ENCODE measurements at regions not wholly inside any gene's neighbourhood (a gene's known extent, or its start where the extent isn't known, plus 50 kb on each side); places are given as distances from the start of the nearest gene placed in this dataset.

DNA sequence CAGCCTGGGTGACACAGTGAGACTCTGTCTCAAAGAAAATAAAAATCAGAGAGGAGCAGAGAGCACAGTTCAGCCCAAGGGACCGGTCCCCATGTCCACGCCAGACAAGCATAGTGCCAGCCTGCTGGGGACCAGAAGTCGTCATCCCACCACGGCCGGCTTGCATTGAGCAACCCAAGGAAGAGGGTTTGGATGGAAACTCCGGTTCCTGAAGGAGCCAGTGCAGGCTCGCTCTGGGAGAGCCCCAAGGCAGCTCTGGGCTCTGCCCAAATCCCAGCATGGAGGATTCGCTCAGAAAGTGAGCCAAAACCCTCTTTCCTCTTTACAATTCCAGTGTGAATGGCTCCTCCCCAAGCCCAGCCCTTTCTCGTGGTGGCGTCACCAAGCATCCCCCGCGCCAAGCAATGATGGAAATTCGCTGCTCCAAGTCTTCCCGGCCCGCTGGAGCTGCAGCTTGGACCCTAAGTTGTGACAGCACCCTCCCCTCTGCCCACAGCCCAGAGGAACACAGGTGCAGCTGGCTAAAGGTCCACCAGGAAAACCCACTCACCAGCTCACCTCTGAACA, 64.1 kb upstream of the SLC25A33 start:
- CTCF ChIA-PET: interaction anchor here (0.9 to 2.5 kb wide), 2 partner anchors 16 to 20 kb away, joined by 4 to 7 read pairs; no protein-coding TSS in a partner anchor
- Histone ChIP-seq H3K4me3 (ENCODE audit: low read length) (no peak overlapping the region), H3K36me3 (ENCODE audit: insufficient read depth, low read length) (no peaks in the 10 kb centered on the region), H3K27me3 (ENCODE audit: insufficient read depth, low read length, poor library complexity, severe bottlenecking) (no peaks in the 10 kb centered on the region), H3K4me1 (ENCODE audit: insufficient read depth, low read length) (no peaks in the 10 kb centered on the region), H3K9me3 (ENCODE audit: low read length) (no peaks in the 10 kb centered on the region), H3K27ac (ENCODE audit: low read depth, low read length) (no peak overlapping the region)
- H3K9me3 Mint-ChIP-seq: no peaks in the 10 kb centered on the region
- no peak overlapping the region for H3K4me3 Mint-ChIP-seq
- H3K4me1 Mint-ChIP-seq: no peaks in the 10 kb centered on the region
- H3K27me3 Mint-ChIP-seq: peaks cover 2 to 14% of the 10 kb centered on the region in 2 donors
- DNase-seq: no peak
- H3K36me3 Mint-ChIP-seq: no peaks in the 10 kb centered on the region
- no peak overlapping the region for H3K27ac Mint-ChIP-seq
- POLR2A ChIA-PET: no interaction called here

GRCh38 chr1:9476790-9477463, 62.3 kb upstream of the SLC25A33 start:
- CTCF ChIA-PET: no interaction called here
- peak overlapping the region in 1 of 8 donors; percentile 29 for H3K27ac Mint-ChIP-seq
- no peaks in the 10 kb centered on the region for H3K9me3 Mint-ChIP-seq
- H3K4me3 Mint-ChIP-seq: no peak overlapping the region
- Histone ChIP-seq H3K27ac (ENCODE audit: low read depth, low read length) (no peak overlapping the region), H3K9me3 (ENCODE audit: low read length) (no peaks in the 10 kb centered on the region), H3K4me3 (ENCODE audit: low read length) (no peak overlapping the region), H3K36me3 (ENCODE audit: insufficient read depth, low read length) (no peaks in the 10 kb centered on the region), H3K4me1 (ENCODE audit: insufficient read depth, low read length) (no peaks in the 10 kb centered on the region), H3K27me3 (ENCODE audit: insufficient read depth, low read length, poor library complexity, severe bottlenecking) (no peaks in the 10 kb centered on the region)
- no peaks in the 10 kb centered on the region for H3K4me1 Mint-ChIP-seq
- DNase-seq: no peak
- POLR2A ChIA-PET: no interaction called here
- peaks cover 2 to 11% of the 10 kb centered on the region in 2 donors for H3K27me3 Mint-ChIP-seq
- no peaks in the 10 kb centered on the region for H3K36me3 Mint-ChIP-seq

DNA sequence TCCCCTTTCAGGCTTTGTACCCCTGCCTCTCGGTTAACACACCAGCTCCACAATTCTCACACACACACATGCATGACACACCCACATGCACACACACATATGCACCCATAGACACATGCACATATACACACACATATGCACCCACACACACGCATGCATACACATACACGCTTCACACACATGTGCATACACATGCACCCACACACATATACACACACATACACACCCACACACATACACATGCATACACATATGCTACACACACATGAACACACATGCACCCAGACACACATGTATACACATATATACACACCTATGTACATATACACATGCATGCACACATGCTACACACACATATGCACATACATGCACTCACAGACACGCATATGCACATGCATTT, 61.7 kb upstream of the SLC25A33 start:
- no peaks in the 10 kb centered on the region for H3K4me1 ChIP-seq (ENCODE audit: insufficient read depth, low read length)
- no peak overlapping the region for H3K4me3 ChIP-seq (ENCODE audit: low read length)
- CTCF ChIA-PET: no interaction called here
- H3K4me3 Mint-ChIP-seq: no peak overlapping the region
- POLR2A ChIA-PET: no interaction called here
- H3K27me3 ChIP-seq (ENCODE audit: insufficient read depth, low read length, poor library complexity, severe bottlenecking): no peaks in the 10 kb centered on the region
- no peak overlapping the region for H3K27ac ChIP-seq (ENCODE audit: low read depth, low read length)
- H3K36me3 Mint-ChIP-seq: no peaks in the 10 kb centered on the region
- no peaks in the 10 kb centered on the region for H3K4me1 Mint-ChIP-seq
- no peaks in the 10 kb centered on the region for H3K9me3 ChIP-seq (ENCODE audit: low read length)
- DNase-seq: no peak
- H3K27me3 Mint-ChIP-seq: peaks cover 0 to 14% of the 10 kb centered on the region in 2 donors
- H3K27ac Mint-ChIP-seq: no peak overlapping the region
- no peaks in the 10 kb centered on the region for H3K36me3 ChIP-seq (ENCODE audit: insufficient read depth, low read length)
- no peaks in the 10 kb centered on the region for H3K9me3 Mint-ChIP-seq

GRCh38 chr1:9478021-9478420, 61.2 kb upstream of the SLC25A33 start:
- Mint-ChIP-seq H3K36me3 (no peaks in the 10 kb centered on the region), H3K9me3 (no peaks in the 10 kb centered on the region), H3K27me3 (peaks cover 3 to 16% of the 10 kb centered on the region in 2 donors), H3K4me1 (no peaks in the 10 kb centered on the region), H3K27ac (no peak overlapping the region), H3K4me3 (no peak overlapping the region)
- Histone ChIP-seq H3K4me3 (ENCODE audit: low read length) (no peak overlapping the region), H3K4me1 (ENCODE audit: insufficient read depth, low read length) (no peaks in the 10 kb centered on the region), H3K27me3 (ENCODE audit: insufficient read depth, low read length, poor library complexity, severe bottlenecking) (no peaks in the 10 kb centered on the region), H3K36me3 (ENCODE audit: insufficient read depth, low read length) (no peaks in the 10 kb centered on the region), H3K9me3 (ENCODE audit: low read length) (no peaks in the 10 kb centered on the region), H3K27ac (ENCODE audit: low read depth, low read length) (no peak overlapping the region)
- ChIA-PET POLR2A (no interaction called here), CTCF (no interaction called here)
- no peak for DNase-seq

DNA sequence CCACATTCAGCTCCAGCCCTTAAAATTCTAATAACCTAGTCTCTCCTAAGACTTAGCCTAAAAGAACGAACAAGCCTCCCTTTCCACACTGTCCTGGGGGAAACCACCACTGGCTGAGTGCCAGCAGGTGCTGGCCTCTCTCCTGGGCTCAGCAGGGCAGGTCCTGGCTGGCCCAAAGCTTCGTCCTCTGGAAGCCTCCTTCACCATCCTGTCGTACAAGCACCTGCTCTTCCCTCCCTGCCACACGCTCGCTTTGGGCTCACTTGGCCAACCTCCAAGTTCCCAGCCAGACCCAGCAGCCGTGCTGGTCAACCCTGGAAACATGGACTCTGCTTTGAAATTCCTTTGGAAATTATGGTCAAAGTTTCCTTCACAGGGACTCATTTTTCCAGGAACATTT, 58.2 kb upstream of the SLC25A33 start:
- CTCF ChIA-PET: interaction anchor here (1.8 to 3.0 kb wide), 2 partner anchors 9 to 191 kb away, joined by 6 to 11 read pairs; no protein-coding TSS in a partner anchor
- POLR2A ChIA-PET: no interaction called here
- Mint-ChIP-seq H3K4me1 (no peaks in the 10 kb centered on the region), H3K4me3 (no peak overlapping the region), H3K27ac (no peak overlapping the region), H3K9me3 (no peaks in the 10 kb centered on the region), H3K27me3 (peaks cover 8 to 21% of the 10 kb centered on the region in 2 donors), H3K36me3 (no peaks in the 10 kb centered on the region)
- DNase-seq: no peak
- Histone ChIP-seq H3K27me3 (ENCODE audit: insufficient read depth, low read length, poor library complexity, severe bottlenecking) (no peaks in the 10 kb centered on the region), H3K4me3 (ENCODE audit: low read length) (no peak overlapping the region), H3K4me1 (ENCODE audit: insufficient read depth, low read length) (no peaks in the 10 kb centered on the region), H3K27ac (ENCODE audit: low read depth, low read length) (no peak overlapping the region), H3K36me3 (ENCODE audit: insufficient read depth, low read length) (no peaks in the 10 kb centered on the region), H3K9me3 (ENCODE audit: low read length) (no peaks in the 10 kb centered on the region)

- H3K27me3 Mint-ChIP-seq: peaks cover 11 to 29% of the 10 kb centered on the region in 2 donors
- H3K36me3 Mint-ChIP-seq: no peaks in the 10 kb centered on the region
- no peak overlapping the region for H3K27ac Mint-ChIP-seq
- no peak overlapping the region for H3K4me3 Mint-ChIP-seq
- Histone ChIP-seq H3K4me3 (ENCODE audit: low read length) (no peak overlapping the region), H3K27ac (ENCODE audit: low read depth, low read length) (no peak overlapping the region), H3K36me3 (ENCODE audit: insufficient read depth, low read length) (no peaks in the 10 kb centered on the region), H3K27me3 (ENCODE audit: insufficient read depth, low read length, poor library complexity, severe bottlenecking) (no peaks in the 10 kb centered on the region), H3K4me1 (ENCODE audit: insufficient read depth, low read length) (no peaks in the 10 kb centered on the region), H3K9me3 (ENCODE audit: low read length) (no peaks in the 10 kb centered on the region)
- DNase-seq: no peak
- H3K9me3 Mint-ChIP-seq: no peaks in the 10 kb centered on the region
- ChIA-PET POLR2A (no interaction called here), CTCF (no interaction called here)
- H3K4me1 Mint-ChIP-seq: no peaks in the 10 kb centered on the region
Observed at GRCh38 chr1:9482403-9482802, 56.9 kb upstream of the SLC25A33 start.

- no peaks in the 10 kb centered on the region for H3K27me3 ChIP-seq (ENCODE audit: insufficient read depth, low read length, poor library complexity, severe bottlenecking)
- POLR2A ChIA-PET: no interaction called here
- Mint-ChIP-seq H3K9me3 (no peaks in the 10 kb centered on the region), H3K27ac (no peak overlapping the region), H3K4me3 (no peak overlapping the region), H3K36me3 (no peaks in the 10 kb centered on the region), H3K27me3 (peaks cover 11 to 29% of the 10 kb centered on the region in 2 donors), H3K4me1 (no peaks in the 10 kb centered on the region)
- CTCF ChIA-PET: interaction anchor here (3.1 kb wide), 1 partner anchor 12 kb away, joined by 13 read pairs; no protein-coding TSS in a partner anchor
- no peaks in the 10 kb centered on the region for H3K4me1 ChIP-seq (ENCODE audit: insufficient read depth, low read length)
- no peaks in the 10 kb centered on the region for H3K36me3 ChIP-seq (ENCODE audit: insufficient read depth, low read length)
- H3K4me3 ChIP-seq (ENCODE audit: low read length): no peak overlapping the region
- no peaks in the 10 kb centered on the region for H3K9me3 ChIP-seq (ENCODE audit: low read length)
- no peak for DNase-seq
- no peak overlapping the region for H3K27ac ChIP-seq (ENCODE audit: low read depth, low read length)
Observed at GRCh38 chr1:9482816-9483572, 56.3 kb upstream of the SLC25A33 start.

DNA sequence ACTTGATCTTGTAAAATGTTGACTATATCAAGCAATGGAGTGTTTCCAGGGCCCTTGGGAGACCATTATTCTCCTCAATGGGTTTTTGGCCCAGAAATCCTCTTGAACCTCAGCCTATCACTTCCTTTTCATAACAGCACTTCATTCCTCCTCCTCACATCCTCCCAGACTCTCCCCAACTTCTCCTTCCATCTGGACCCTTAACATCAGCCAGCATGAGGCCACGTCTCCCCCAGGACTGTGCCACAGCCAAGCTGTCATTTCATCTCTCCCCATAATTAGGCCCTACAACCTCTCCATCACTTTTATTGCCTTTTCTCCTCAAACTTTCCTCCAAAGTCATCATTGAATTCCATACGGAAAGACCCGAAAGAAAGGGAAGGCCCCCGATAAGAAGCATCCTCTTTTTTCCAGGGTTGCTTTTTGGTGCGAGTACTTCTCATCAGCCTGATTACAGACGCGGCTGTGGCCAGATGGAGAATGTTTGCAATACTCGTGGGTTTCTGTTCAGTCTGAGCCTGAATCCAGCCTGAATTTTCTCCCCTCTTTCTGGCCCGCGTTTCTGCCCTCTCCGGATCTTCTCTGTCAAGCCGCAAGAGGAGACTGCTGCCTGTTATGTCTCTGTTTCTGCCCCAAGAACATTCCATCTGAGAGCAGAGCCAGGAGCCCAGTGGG, 52.7 kb upstream of the SLC25A33 start:
- no peaks in the 10 kb centered on the region for H3K36me3 ChIP-seq (ENCODE audit: insufficient read depth, low read length)
- H3K9me3 ChIP-seq (ENCODE audit: low read length): no peaks in the 10 kb centered on the region
- no peak overlapping the region for H3K4me3 ChIP-seq (ENCODE audit: low read length)
- Mint-ChIP-seq H3K4me1 (peaks cover 0 to 3% (median 2%) of the 10 kb centered on the region in 3 donors), H3K36me3 (no peaks in the 10 kb centered on the region), H3K9me3 (no peaks in the 10 kb centered on the region), H3K4me3 (peak overlapping the region in 1 of 7 donors; percentile 14), H3K27me3 (peaks cover 15 to 30% of the 10 kb centered on the region in 2 donors), H3K27ac (no peak overlapping the region)
- H3K4me1 ChIP-seq (ENCODE audit: insufficient read depth, low read length): no peaks in the 10 kb centered on the region
- no peak for DNase-seq
- POLR2A ChIA-PET: no interaction called here
- CTCF ChIA-PET: interaction anchor here (1.3 to 3.1 kb wide), 3 partner anchors 8 to 220 kb away, joined by 4 to 13 read pairs (median 6); no protein-coding TSS in a partner anchor
- no peak overlapping the region for H3K27ac ChIP-seq (ENCODE audit: low read depth, low read length)
- H3K27me3 ChIP-seq (ENCODE audit: insufficient read depth, low read length, poor library complexity, severe bottlenecking): no peaks in the 10 kb centered on the region
